NCI-H1092 treated with DMSO at 0.1 percent for 48 hours (cell line): ENCODE measurements at regions not wholly inside any gene's neighbourhood (a gene's known extent, or its start where the extent isn't known, plus 50 kb on each side); places are given as distances from the start of the nearest gene placed in this dataset.
A peak's percentile ranks its signal among the peaks of the same experiment; 100 is the strongest.
"Not testable (repeated sequence)": the region's sequence is repeated elsewhere in the genome, so short reads cannot be mapped to it uniquely, and the experiment has no call there.

Source experiments
- DNase-seq: peaks from one replicate; lab custom pipeline; 2025; lab: John Stamatoyannopoulos, UW

DNA sequence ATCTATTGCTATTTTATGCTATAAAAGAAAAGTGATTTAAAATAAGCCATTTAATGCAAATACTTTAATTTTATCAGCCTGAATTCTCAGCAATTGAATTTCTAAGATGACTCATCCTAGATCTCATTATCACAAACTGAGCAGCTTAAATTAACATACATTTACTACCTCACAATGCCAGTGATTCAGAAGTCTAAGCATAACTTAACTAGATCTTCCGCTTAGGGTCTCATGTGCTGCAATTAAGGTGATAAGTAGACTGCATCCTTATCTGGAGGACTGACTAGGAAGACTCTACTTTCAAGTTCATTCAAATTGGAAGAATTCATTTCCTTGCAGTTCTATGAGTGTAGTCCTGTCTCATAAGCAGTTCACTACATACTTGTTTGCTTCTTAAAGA is 286.6 kb downstream of the COL11A1 start:
- no peak for DNase-seq

DNA sequence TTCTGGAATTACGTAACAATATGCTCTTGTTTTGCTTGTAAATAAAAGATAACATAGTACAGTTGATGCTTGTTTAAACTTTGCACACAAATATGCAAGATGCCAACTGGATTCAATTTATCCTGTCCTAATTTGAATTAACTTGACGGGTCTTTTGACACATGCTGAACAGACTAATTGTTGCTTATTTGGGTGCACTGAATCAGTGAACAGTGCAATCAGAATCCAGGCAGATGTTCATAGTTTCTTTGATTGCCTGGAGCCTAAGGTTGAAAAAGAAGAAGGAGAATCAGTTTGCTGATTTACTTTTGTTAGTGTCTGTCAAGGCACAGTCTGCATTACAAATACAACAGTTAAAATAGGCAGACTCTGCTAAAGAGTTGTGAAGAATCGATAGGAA is 307.9 kb downstream of the COL11A1 start:
- DNase-seq = no peak

DNA sequence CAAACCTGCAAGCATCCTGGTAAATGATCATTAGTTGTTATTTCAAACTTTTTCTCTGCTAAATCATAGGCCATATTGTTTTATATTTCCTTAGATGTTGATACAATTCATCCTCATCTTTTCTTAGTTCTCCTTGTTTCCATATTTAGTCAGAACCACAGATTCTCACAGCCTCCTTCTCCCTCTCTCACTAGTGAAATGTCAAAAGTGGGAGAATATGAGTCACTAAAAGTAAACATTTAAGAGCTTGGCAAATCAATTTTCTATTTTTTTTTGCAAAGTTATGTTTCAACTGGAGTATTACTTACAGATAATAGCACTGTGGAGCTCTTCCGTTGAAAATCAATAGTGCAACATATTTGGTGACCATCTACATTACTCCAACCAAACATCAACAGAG is 308.8 kb downstream of the COL11A1 start:
- no peak for DNase-seq

DNA sequence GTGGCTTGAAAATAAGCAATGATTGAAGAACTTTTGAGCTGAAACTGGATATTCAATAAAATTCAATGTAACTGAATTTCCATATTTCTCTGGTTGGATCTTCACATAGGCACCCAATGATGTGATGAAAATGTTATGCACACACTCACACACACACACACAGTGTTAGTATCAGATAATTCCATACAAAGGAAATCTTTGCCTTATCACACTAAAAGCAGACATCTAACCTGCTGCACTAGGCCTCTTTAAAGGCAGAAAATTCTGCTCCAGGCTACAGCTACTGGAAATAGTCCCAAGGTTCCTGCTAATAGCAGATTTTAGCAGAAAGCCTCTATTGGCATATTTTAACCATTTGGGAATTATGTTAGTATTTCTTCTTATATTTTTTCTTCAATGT is 309.6 kb downstream of the COL11A1 start:
- no peak for DNase-seq

DNA sequence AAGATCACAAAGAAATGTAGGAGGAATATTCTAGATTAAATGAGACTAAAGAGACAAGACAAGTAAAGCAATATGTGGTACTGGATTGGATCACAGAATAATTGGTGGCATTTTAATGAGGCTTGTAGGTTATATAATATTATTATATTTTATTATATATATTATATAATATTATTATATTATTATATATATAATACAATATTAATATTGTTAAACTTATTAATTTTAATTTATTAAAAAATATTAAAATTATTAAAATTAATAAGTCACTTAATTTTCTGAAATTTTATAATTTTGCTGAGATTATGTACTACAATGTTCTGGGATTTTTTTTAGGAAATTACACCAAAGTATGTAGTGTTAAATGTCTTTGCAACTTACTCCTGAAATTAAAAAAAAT is 311.9 kb downstream of the COL11A1 start:
- DNase-seq = no peak

DNA sequence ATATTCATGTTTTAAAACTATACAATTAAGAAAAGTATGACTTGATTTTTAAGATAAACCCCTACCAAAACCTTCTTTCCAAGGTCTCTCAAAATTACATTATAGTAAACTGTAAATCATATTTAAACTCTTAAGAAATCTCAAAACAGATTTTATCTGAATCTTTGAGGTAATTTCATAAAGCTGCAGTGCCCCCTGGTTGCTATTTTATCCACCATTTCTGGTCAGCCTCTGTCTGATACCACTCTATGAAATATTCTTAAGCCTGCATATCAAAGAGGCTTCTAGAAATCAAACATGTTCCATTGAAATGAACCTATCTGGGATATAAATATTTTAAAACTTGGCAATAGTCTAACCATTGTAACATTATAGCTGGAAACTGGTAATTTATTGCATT is 317.3 kb downstream of the COL11A1 start:
- DNase-seq = no peak

DNA sequence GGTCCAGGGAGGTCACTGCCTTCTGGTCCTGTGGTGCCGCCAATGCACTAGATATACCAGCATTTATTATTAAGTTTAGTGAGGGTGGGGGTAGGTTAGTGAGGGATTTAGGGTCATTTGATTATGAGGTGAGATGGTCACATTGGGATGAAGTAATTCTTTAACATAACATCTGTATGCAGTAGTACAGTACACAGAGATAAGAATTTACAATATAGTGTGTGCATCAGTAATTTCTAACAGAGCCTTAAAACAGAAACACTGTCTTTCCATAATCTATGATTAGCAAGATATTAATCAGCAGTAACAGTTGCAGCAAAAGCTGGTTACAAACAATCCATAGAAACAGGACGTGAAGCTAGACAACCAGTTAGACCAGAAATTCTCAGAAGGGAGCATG is 318.4 kb downstream of the COL11A1 start:
- DNase-seq = not testable (repeated sequence)

DNA sequence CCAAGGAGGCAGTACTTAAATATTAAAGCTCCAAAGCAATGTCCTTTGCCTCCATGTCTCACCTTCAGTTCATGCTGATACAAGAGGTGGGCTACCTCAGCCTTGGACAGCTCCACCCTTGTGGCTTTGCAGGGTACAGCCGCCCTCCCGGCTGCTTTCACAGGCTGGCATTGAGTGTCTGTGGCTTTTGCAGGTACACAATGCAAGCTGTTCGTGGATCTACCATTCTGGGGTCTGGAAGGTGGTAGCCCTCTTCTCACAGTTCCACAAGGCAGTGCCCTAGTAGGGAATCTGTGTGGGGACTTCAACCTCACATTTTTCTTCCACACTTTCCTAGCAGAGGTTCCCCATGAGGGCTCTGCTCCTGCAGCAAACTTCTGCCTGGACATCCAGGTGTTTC is 324.8 kb downstream of the COL11A1 start:
- no peak for DNase-seq

DNA sequence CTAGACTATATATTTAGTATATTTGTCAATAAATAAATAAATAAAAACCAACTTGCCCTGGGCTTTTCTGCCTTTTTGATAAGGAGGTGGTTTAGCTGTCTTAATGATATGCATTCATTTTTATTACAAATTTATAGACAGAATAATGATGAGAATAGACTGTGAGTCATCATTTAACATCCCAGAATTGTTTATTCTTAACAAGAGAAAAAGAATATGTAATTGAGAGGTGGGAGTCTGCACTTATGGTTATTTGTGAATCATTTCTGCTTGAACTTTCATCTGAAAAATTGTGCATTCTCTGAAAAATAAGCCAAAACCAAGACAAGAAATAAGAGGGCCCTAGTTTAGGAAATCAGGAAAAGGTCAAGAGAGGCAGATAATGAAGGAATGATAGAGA is 326.2 kb downstream of the COL11A1 start:
- no peak for DNase-seq

DNA sequence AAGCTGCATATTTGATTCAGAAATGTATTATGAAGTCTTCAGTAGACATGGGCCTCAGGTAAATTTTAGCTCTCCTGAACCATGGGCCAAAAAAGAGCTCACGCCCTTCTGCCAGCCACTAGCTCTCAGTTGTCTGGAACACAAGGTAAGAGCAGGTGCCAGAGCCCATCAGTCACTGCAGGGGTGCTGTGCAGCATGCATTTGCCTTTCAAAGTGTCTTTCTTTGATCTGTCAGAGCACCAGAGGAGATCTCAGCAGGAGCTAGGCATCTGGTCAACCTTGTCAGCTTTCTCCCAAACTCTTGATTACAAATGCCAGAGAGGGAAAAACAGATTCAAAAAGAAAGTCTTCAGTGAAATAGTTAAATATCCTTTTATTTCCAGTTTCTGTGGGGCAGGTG is 332.3 kb downstream of the COL11A1 start:
- peak; percentile 20 for DNase-seq

DNA sequence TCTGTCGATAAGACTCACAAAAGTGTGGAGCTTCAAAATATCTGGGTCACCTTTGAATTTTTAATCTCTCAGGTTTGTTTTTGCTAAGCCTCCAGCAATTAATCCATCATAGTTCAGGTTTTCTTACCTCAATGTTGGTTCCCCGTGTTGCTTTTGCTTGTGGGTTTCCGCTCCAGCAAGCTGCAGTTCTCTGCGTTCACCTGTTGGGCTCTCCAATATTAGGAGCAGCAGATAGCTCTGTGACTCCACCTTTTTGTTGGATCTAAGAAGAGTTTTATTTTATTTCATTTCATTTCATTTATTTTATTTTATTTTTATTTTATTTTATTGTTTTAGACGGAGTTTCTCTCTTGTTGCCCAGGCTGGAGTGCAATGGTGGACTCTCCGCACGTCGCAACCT is 335.5 kb downstream of the COL11A1 start:
- DNase-seq = no peak

DNA sequence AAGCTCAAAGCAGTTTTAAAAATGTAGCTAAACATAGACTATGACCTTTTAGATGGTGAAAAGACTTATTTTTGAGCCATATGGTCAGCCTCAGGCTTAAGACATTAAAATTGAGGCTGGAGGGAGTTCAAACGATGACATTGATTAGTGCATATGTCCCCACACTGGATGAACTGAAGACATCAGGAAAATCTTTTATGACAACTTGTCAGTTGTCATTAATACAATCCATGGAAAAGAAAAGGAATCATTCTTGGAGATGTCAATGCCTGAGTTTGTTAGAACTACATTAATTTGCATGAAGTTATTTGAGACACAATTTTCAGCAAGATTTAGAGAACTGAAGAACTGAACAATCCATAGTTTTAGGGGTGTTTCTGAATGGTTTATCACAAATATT is 349.9 kb downstream of the COL11A1 start:
- DNase-seq = no peak

DNA sequence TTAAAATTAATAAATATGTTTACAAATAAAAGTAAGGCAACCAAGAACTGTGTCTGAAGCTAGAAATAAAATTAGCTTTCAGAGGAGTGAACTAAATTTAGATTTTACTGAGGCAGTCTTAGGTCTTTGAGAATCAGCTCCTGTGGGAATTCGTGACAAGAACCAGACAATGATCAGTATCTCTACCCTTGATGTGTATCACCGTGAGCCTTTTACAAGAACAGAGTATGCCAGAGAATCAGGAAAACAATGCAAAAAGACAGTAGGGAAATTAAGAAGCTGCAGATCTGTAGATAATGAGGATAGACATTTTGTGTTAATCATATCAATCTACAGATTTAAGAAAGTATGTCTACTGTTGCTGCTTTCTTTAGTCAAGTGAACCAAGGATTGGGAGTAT is 351.0 kb downstream of the COL11A1 start:
- DNase-seq = no peak

DNA sequence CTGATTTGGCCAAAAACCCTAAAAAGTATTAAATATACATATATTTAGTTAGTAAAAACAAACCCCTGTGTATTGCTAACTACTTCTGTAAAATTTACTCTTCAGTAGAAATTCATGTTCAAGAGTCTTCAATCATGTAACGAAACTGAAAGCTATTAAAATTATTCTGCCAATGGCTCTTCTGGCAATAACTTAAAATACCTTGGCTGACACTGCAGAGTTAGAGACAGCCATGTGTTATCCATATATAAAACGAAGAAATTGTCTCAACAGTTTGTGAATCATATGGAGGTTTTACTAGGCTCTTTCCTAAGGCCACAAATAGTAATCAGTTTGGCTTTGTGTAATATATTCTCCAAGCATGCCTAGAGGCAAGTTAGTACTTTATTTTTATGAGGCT is 357.2 kb downstream of the COL11A1 start:
- no peak for DNase-seq

DNA sequence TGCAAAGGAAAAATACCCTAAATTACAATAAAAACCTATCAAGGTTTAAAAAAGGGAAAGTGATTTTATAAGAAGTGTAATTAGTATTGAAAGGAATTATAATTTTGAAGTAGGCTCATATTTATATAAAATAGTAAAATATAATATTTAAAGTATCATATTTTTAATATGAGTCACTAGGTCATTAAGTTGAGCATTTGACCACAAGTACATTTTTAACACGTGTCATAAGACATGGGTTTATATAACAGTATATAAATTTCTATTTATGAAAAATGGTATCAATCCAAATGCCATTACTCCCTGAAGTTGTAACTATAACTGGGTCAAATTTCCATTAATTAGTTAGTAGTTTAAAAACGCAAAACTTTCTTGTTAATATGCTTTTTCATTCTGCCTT is 365.9 kb downstream of the COL11A1 start:
- no peak for DNase-seq

DNA sequence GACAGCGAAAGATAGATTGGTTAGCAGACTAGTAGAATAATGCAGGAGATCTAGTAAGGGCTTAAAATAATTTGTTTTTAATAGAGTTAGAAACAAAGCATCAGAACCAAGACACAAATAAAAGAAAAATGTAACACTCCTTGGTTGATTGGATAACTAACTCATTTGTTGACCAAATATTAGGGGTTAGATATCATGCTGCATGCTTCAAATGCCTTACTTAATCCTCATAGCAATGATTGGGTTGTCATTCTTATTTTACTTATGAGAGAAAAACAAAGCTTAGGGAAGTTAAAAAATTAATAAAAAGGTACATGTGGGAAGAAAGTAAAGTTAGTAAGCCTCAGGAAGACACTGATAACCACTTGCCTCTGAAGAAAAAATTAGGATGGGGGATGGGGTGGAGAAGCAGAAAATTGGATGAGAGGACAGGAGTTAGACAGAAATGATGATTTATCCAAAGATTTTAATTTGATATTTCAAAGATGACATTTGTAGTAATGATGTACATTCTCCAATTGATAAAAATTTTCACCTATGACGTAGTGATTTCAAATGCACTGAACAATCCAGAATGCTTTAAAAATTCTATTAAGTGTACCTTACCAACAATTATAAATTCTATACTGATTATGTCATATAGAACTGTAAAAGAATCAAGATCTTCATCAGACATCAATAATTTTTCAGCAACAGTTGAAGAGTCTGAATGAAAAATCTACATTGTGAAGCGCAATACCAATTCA is 374.7 kb downstream of the COL11A1 start:
- no peak for DNase-seq

DNA sequence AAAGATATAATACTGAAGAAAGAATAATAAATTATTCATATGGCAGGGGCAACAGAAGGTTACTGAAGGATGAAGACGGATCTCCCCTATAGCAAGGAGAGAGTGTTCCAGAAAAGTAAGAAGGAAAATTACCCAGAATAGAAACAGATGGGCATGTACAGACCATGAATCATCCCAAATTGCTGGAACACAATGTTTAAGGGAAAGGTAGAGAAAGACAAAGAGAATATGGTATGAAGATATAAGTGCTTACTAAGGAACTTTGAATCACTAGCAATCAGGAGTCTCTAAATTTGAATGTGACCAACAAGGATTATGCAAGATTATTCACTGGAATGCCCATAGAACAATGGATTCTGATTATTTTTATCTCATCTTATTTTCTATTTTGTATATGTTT is 375.4 kb downstream of the COL11A1 start:
- no peak for DNase-seq

DNA sequence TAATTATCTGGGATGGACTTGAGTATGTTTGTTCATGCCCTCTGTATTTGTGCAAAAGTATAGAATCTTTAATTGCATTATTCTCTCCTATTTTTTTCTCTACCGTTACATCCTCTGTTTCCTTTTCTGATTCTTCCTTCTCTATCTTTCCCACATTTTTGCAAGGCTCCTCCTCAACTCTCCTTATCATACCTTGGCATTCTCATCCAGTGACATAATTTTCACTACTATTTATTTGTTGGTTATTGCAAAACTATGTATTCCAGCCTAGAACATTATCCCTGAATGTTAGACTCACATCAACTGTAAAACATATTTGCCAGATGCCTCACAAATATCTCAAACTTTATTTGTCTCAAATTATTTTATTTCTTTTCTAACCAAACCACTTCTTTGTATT is 381.9 kb downstream of the COL11A1 start:
- no peak for DNase-seq

DNA sequence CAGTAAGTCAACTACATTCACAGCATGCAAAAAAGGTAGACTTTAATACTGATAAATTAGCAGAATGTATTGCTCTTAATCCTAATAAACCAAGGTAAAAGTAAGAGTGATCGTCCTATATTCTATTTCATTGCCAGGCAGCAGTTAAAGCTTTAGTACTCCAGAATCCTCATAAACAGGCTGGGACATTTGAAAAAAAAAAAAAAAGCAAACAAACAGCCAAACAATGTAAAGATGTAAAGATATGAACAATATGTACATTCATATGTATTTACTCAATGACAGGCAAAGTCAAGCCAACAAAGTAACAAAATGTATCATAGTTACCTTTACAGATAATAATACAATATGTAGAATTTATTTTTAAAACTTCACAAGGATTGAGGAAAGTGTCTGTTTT is 383.6 kb downstream of the COL11A1 start:
- no peak for DNase-seq

DNA sequence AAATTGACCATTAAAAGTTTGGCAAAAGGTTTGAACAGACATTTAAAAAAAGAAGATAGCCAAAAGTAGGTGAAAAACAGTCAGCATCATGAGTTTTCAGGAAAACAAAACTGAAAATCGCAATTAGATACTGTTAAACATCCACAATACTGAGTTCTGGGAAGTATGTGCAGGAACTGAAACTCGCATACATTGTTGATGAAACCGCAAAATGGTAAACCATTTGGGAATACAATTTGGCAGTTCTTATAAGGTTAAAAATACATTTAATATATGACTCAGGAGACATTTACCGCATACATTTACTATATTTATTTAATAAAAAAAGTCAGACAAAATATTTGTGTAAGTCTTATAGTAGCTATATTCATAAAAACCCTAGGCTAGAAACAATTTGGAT is 393.2 kb downstream of the COL11A1 start:
- DNase-seq = no peak

DNA sequence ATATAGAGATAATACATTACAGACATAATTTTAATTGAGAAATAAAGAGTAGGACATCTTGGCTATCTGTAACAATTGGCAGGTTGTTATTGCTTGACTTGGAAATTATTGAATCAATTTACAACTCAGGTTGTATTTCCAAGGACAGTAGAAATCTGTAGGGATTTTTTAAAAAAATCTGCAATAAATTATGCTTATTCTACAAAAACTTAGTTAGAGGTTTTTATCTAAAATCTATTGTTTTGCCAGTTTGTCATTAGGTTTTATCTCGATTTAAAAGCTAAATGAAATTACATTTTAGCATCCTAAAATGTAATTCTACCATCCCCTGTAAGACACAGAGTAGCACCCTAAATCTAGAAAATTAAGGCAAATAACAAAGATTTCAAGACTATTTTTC is 408.8 kb downstream of the COL11A1 start:
- DNase-seq = no peak

DNA sequence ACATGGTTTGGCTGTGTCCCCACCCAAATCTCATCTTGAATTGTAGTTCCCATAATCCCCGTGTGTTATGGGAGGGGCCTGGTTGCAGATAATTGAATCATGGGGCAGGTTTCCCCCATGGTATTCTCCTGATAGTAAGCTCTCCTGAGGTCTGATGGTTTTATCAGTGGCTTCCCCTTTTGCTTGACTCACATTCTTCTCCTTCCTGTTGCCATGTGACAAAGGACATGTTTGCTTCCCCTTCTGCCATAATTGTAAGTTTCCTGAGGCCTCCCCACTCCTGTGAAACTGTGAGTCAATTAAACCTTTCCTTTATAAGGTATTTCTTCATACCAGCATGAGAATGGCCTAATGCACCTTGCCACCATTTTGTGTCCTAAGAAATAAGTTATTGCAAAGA is 415.0 kb downstream of the COL11A1 start:
- no peak for DNase-seq

DNA sequence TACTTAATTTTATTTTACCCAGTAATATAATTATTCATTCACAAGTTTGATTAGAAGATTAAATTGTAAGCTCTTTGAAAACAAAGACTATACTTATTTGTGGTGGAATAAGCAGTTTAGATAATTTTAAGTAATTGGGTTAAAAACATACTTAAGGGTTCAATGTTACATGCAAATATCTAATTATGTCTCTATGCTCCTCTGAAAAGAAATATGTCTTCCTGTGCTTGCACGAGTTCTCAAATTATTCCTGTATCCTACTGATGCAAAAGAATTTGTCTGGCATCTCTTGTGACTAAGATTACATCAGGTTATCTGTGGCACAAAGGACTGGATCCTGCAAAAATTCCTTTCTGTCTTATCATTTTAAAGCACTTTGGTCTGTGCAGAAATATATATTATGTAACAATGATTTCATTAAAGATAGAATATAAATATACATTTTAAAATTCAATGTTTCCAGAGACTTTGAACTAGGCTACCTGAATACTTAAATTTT is 416.7 kb downstream of the COL11A1 start:
- no peak for DNase-seq

DNA sequence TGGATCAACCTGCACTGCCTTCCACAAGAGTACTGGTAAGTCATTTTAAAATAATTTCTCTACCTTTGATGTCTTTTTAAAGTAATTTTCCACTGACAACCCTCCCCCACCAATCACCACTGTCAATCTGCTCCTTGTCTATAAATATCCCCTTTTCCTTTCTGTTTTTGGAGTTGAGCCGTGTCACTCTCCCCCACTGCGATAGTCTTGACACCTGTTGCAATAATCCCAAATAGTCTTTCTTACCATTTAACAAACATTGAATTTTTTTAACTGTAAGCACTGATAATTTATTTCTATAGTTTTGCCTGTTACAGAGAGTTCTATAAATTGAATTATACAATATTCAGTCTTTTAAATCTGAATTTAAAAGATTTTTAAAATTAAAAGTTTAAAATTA is 420.9 kb downstream of the COL11A1 start:
- no peak for DNase-seq
